ENCODE measurements at regions not wholly inside any gene's neighbourhood (a gene's known extent, or its start where the extent isn't known, plus 50 kb on each side); places are given as distances from the start of the nearest gene placed in this dataset.

- Histone ChIP-seq H3K79me2 (ENCODE audit: control insufficient read depth, insufficient read depth, low read length) (no peaks in the 10 kb centered on the region), H3K9ac (ENCODE audit: control insufficient read depth, insufficient read depth, low read length) (no peak overlapping the region), H4K20me1 (ENCODE audit: control insufficient read depth, insufficient read depth) (no peaks in the 10 kb centered on the region), H3K9me3 (replicated peaks; ENCODE audit: control insufficient read depth, insufficient read depth, low read length) (no peaks in the 10 kb centered on the region), H3K4me3 (no peak overlapping the region), H3K4me2 (ENCODE audit: control insufficient read depth, insufficient read depth) (no peak overlapping the region), H3K27me3 (replicated peaks in 1 of 2; ENCODE audit: control insufficient read depth in 2 of 2, insufficient read depth in 2 of 2, low read length in 1 of 2) (no peaks in the 10 kb centered on the region), H3K4me1 (ENCODE audit: control insufficient read depth, insufficient read depth, low read length) (no peaks in the 10 kb centered on the region), H2AFZ (ENCODE audit: control insufficient read depth, low read depth, low read length) (no peak overlapping the region), H3K36me3 (ENCODE audit: control insufficient read depth in 2 of 2, insufficient read depth in 2 of 2, low read length in 1 of 2) (no peaks in the 10 kb centered on the region), H3K27ac (ENCODE audit: control insufficient read depth, insufficient read depth) (no peak overlapping the region)
- BruUV-seq (replicated peaks): no TSS peak
- in situ Hi-C loops (cut with MboI) (no loop called here), intact Hi-C loops (cut with micrococcal nuclease; ENCODE audit: unreplicated experiment) (no loop called here)
- FAIRE-seq (no peak), DNase-seq (ENCODE audit: low read depth, low spot score) (no peak), ATAC-seq (no peak)
- ChIA-PET CTCF (no interaction called here), POLR2A (no interaction called here), RAD21 (ENCODE audit: unreplicated experiment) (no interaction called here), SMC1A (ENCODE audit: uncharacterized antibody, unreplicated experiment) (interaction anchor here (0.7 kb wide), 1 partner anchor 10 kb away, joined by 3 read pairs; no protein-coding TSS in a partner anchor)
- 0% methylated on average over 1 of the region's 1 CpG for WGBS (ENCODE audit: insufficient coverage, insufficient replicate concordance, low lambda C conversion rate, missing lambda C conversion rate)
- no peak for TF ChIP-seq FOS (IDR thresholded peaks at IDR 0.05; ENCODE audit: borderline replicate concordance, extremely low read depth, insufficient read length)
- TF ChIP-seq ZBTB33 (IDR thresholded peaks at IDR 0.05): no peak
- no peak for TF ChIP-seq YY1 (IDR thresholded peaks at IDR 0.05; ENCODE audit: low read depth, low read length)
- TF ChIP-seq RBBP5 (conservative IDR thresholded peaks at IDR 0.05): no peak
- TF ChIP-seq, protein P1, sequence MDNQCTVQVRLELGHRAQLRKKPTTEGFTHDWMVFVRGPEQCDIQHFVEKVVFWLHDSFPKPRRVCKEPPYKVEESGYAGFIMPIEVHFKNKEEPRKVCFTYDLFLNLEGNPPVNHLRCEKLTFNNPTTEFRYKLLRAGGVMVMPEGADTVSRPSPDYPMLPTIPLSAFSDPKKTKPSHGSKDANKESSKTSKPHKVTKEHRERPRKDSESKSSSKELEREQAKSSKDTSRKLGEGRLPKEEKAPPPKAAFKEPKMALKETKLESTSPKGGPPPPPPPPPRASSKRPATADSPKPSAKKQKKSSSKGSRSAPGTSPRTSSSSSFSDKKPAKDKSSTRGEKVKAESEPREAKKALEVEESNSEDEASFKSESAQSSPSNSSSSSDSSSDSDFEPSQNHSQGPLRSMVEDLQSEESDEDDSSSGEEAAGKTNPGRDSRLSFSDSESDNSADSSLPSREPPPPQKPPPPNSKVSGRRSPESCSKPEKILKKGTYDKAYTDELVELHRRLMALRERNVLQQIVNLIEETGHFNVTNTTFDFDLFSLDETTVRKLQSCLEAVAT (IDR thresholded peaks at IDR 0.05): no peak
- TF ChIP-seq, protein P2, sequence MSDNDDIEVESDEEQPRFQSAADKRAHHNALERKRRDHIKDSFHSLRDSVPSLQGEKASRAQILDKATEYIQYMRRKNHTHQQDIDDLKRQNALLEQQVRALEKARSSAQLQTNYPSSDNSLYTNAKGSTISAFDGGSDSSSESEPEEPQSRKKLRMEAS (IDR thresholded peaks at IDR 0.05; ENCODE audit: low read depth, low read length): no peak
- TF ChIP-seq TCF7 (IDR thresholded peaks at IDR 0.05; ENCODE audit: borderline replicate concordance): no peak
- TF ChIP-seq HDAC6 (IDR thresholded peaks at IDR 0.05; ENCODE audit: unreplicated experiment): no peak
- no peak for TF ChIP-seq RELB (IDR thresholded peaks at IDR 0.05; ENCODE audit: low read depth)
- TF ChIP-seq KLF5 (IDR thresholded peaks at IDR 0.05; ENCODE audit: partially characterized antibody): no peak
- TF ChIP-seq RCOR1 (conservative IDR thresholded peaks at IDR 0.05; ENCODE audit: low read depth, low read length): no peak
- TF ChIP-seq SMARCA5 (IDR thresholded peaks at IDR 0.05): no peak
- TF ChIP-seq CTCF (IDR thresholded peaks at IDR 0.05 in 2 of 3, conservative IDR thresholded peaks at IDR 0.05 in 1 of 3; ENCODE audit: control insufficient read depth in 2 of 3, extremely low read depth in 1 of 3, insufficient read depth in 1 of 3, low read depth in 3 of 3, low read length in 3 of 3): no peak
- no peak for TF ChIP-seq ZNF217 (IDR thresholded peaks at IDR 0.05)
- TF ChIP-seq E2F4 (IDR thresholded peaks at IDR 0.05; ENCODE audit: low read depth, low read length): no peak
Observed at GRCh38 chr17:53942436-53942835, 119.7 kb downstream of the KIF2B start.

Measured in GM12878 (cell line).